ENCODE measurements at regions not wholly inside any gene's neighbourhood (a gene's known extent, or its start where the extent isn't known, plus 50 kb on each side); places are given as distances from the start of the nearest gene placed in this dataset.

DNA sequence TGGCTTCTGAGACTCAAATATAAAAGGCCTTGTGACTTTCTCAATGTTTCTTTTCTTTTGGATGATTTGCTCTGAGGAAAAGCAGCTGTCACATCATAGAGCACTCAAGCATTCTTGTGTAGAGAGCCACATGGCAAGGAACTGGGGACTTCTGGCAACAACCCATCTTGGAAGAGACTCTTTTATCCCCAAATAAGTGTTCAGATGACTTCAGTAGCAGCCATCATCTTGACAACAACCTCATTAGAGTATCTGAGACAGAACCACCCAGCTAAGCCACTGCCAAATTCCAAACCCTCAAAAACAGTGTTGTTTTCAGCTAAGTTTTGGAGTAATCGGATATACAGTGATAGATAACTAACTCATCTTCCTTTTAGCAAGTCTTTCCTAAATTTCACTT, 1431.7 kb upstream of the IGFBP7 start:
- TF ChIP-seq, protein P1, sequence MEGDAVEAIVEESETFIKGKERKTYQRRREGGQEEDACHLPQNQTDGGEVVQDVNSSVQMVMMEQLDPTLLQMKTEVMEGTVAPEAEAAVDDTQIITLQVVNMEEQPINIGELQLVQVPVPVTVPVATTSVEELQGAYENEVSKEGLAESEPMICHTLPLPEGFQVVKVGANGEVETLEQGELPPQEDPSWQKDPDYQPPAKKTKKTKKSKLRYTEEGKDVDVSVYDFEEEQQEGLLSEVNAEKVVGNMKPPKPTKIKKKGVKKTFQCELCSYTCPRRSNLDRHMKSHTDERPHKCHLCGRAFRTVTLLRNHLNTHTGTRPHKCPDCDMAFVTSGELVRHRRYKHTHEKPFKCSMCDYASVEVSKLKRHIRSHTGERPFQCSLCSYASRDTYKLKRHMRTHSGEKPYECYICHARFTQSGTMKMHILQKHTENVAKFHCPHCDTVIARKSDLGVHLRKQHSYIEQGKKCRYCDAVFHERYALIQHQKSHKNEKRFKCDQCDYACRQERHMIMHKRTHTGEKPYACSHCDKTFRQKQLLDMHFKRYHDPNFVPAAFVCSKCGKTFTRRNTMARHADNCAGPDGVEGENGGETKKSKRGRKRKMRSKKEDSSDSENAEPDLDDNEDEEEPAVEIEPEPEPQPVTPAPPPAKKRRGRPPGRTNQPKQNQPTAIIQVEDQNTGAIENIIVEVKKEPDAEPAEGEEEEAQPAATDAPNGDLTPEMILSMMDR (IDR thresholded peaks at IDR 0.05), result no peak
- TF ChIP-seq ZFX (IDR thresholded peaks at IDR 0.05; ENCODE audit: borderline replicate concordance), result no peak

Data from 22Rv1 (cell line).